ENCODE measurements at regions not wholly inside any gene's neighbourhood (a gene's known extent, or its start where the extent isn't known, plus 50 kb on each side); places are given as distances from the start of the nearest gene placed in this dataset.
"Not testable (repeated sequence)": the region's sequence is repeated elsewhere in the genome, so short reads cannot be mapped to it uniquely, and the experiment has no call there.

DNA sequence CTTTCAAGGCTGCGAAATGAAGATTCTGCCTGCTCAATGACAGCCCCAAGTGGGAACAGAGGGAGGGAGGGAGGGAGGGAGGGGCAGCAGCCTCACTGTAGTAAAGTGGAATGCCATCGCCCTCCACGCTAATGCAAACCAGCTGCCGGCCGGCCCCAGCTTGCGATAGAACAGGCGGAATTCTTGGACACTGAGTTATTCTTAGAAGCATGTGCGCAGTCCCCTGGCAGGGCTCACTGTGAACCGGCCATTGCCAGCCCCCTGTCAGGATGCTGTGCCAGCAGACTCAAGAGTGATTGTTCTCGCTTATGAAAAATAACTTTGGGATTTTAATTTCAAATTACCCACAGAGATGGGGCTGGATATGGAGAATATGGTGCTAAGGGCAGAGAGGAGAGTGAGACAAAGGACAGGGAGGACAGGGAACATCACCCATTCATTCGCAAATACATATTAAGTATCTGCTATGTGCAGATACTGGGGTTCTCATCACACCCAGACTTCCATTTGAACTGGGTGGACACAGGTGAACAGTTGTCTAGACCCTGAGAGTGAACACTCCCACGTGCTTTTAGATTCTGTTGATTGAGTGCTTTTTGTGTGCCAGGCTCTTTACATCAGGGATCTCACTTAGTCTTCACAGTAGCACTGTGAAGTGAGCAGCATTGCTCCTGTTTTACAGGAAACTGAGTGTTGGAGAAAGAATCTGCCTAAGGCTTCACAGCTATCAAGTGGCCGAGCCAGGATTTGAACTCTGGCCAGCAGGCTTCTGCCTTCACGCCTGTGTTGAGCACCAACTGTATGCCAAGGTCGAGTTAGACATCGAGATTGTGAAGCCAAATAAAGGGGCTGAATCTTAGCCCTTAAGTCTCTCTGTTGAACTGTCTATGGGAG is 192.9 kb downstream of the C12orf75 start:
- Histone ChIP-seq H3K27me3 (ENCODE audit: insufficient read depth, low read length) (no peaks in the 10 kb centered on the region), H3F3A (ENCODE audit: insufficient read depth, low read length) (no peaks in the 10 kb centered on the region), H3K36me3 (ENCODE audit: insufficient read depth, low read length) (no peaks in the 10 kb centered on the region), H3K27ac (ENCODE audit: low read depth, low read length, poor library complexity, severe bottlenecking) (no peak overlapping the region), H3K9me2 (ENCODE audit: low read depth, low read length) (no peaks in the 10 kb centered on the region), H4K20me1 (ENCODE audit: insufficient read depth, low read length) (no peaks in the 10 kb centered on the region), H3K9ac (ENCODE audit: low read length) (no peak overlapping the region), H3K79me2 (ENCODE audit: insufficient read depth, low read length) (no peaks in the 10 kb centered on the region), H3K9me3 (ENCODE audit: low read length) (no peaks in the 10 kb centered on the region), H2AFZ (ENCODE audit: low read length) (no peak overlapping the region), H3K4me2 (ENCODE audit: low read length) (no peak overlapping the region), H3K4me1 (ENCODE audit: insufficient read depth, low read length, severe bottlenecking) (no peaks in the 10 kb centered on the region), H3K4me3 (ENCODE audit: low read depth, low read length, poor library complexity, severe bottlenecking) (no peak overlapping the region)
- TF ChIP-seq, protein P1, sequence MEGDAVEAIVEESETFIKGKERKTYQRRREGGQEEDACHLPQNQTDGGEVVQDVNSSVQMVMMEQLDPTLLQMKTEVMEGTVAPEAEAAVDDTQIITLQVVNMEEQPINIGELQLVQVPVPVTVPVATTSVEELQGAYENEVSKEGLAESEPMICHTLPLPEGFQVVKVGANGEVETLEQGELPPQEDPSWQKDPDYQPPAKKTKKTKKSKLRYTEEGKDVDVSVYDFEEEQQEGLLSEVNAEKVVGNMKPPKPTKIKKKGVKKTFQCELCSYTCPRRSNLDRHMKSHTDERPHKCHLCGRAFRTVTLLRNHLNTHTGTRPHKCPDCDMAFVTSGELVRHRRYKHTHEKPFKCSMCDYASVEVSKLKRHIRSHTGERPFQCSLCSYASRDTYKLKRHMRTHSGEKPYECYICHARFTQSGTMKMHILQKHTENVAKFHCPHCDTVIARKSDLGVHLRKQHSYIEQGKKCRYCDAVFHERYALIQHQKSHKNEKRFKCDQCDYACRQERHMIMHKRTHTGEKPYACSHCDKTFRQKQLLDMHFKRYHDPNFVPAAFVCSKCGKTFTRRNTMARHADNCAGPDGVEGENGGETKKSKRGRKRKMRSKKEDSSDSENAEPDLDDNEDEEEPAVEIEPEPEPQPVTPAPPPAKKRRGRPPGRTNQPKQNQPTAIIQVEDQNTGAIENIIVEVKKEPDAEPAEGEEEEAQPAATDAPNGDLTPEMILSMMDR (IDR thresholded peaks at IDR 0.05; ENCODE audit: low read length) = no peak
- TF ChIP-seq EZH2 (IDR thresholded peaks at IDR 0.05; ENCODE audit: borderline replicate concordance, low read length) = no peak

DNA sequence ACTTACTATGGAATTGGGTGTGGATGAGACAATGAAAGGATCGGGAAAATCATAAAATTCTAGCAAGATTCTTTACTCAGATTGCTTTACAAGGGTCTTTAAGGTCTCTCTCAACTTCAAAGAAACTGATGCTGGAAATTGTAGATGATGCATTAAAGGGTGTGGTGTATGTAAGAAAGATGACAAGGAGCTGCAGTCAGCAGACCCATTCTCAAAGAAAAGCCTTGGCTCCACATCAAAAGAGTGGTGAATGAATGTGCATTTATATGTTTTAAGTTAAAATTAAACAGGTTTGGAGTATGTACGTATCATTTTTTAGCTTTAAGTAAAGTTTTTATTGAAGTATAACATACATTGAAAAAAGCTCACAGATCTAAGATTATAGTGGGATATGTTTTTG is 194.5 kb downstream of the C12orf75 start:
- Histone ChIP-seq H3K9ac (ENCODE audit: low read length) (no peak overlapping the region), H3K27me3 (ENCODE audit: insufficient read depth, low read length) (no peaks in the 10 kb centered on the region), H3K4me1 (ENCODE audit: insufficient read depth, low read length, severe bottlenecking) (no peaks in the 10 kb centered on the region), H3K4me2 (ENCODE audit: low read length) (no peak overlapping the region), H3K9me3 (ENCODE audit: low read length) (no peaks in the 10 kb centered on the region), H4K20me1 (ENCODE audit: insufficient read depth, low read length) (no peaks in the 10 kb centered on the region), H3K79me2 (ENCODE audit: insufficient read depth, low read length) (no peaks in the 10 kb centered on the region), H3K27ac (ENCODE audit: low read depth, low read length, poor library complexity, severe bottlenecking) (no peak overlapping the region), H3F3A (ENCODE audit: insufficient read depth, low read length) (no peaks in the 10 kb centered on the region), H2AFZ (ENCODE audit: low read length) (no peak overlapping the region), H3K36me3 (ENCODE audit: insufficient read depth, low read length) (no peaks in the 10 kb centered on the region), H3K9me2 (ENCODE audit: low read depth, low read length) (no peaks in the 10 kb centered on the region), H3K4me3 (ENCODE audit: low read depth, low read length, poor library complexity, severe bottlenecking) (no peak overlapping the region)
- TF ChIP-seq, protein P1 (IDR thresholded peaks at IDR 0.05; ENCODE audit: low read length) = no peak
- no peak for TF ChIP-seq EZH2 (IDR thresholded peaks at IDR 0.05; ENCODE audit: borderline replicate concordance, low read length)

DNA sequence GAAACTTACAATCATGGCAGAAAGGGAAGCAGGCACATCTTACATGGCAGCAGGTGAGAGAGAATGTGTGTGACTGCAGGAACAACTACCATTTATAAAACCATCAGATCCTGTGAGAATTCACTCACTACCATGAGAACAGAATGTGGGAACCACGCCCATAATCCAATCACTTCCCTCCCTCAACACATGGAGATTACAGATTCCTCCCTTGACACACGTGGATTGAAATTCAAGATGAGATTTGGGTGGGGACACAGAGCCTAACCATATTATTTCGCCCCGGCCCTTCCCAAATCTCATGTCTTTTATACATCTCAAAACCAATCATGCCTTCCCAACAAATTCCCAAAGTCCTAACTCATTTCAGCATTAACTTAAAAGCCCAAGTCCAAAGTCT is 203.6 kb downstream of the C12orf75 start:
- Histone ChIP-seq H3K4me1 (ENCODE audit: insufficient read depth, low read length, severe bottlenecking) (no peaks in the 10 kb centered on the region), H3K9me2 (ENCODE audit: low read depth, low read length) (no peaks in the 10 kb centered on the region), H3K36me3 (ENCODE audit: insufficient read depth, low read length) (no peaks in the 10 kb centered on the region), H3F3A (ENCODE audit: insufficient read depth, low read length) (no peaks in the 10 kb centered on the region), H3K4me2 (ENCODE audit: low read length) (no peak overlapping the region), H3K27ac (ENCODE audit: low read depth, low read length, poor library complexity, severe bottlenecking) (no peak overlapping the region), H3K4me3 (ENCODE audit: low read depth, low read length, poor library complexity, severe bottlenecking) (no peak overlapping the region), H3K79me2 (ENCODE audit: insufficient read depth, low read length) (no peaks in the 10 kb centered on the region), H2AFZ (ENCODE audit: low read length) (no peak overlapping the region), H3K9ac (ENCODE audit: low read length) (no peak overlapping the region), H3K27me3 (ENCODE audit: insufficient read depth, low read length) (no peaks in the 10 kb centered on the region), H4K20me1 (ENCODE audit: insufficient read depth, low read length) (no peaks in the 10 kb centered on the region), H3K9me3 (ENCODE audit: low read length) (no peaks in the 10 kb centered on the region)
- TF ChIP-seq, protein P1 (IDR thresholded peaks at IDR 0.05; ENCODE audit: low read length) = no peak
- no peak for TF ChIP-seq EZH2 (IDR thresholded peaks at IDR 0.05; ENCODE audit: borderline replicate concordance, low read length)

DNA sequence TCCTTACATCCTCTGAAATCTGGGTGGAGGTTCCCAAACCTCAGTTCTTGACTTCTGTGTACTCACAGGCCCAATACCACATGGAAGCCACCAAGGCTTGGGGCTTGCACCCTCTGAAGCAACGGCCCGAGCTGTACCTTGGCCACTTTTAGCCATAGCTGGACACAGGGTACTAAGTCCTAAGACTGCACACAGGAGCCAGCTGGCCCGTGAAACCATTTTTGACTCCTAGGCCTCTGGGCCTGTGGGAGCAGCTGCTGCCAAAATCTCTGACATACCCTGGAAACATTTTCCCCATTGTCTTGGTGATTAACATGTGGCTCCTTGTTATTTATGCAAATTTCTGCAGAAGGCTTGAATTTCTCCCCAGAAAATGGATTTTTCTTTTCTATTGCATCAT is 204.5 kb downstream of the C12orf75 start:
- H3K4me1 ChIP-seq (ENCODE audit: insufficient read depth, low read length, severe bottlenecking); H3K9ac ChIP-seq (ENCODE audit: low read length); H3K79me2 ChIP-seq (ENCODE audit: insufficient read depth, low read length); H3K4me3 ChIP-seq (ENCODE audit: low read depth, low read length, poor library complexity, severe bottlenecking); H3K36me3 ChIP-seq (ENCODE audit: insufficient read depth, low read length); H3K27me3 ChIP-seq (ENCODE audit: insufficient read depth, low read length); H4K20me1 ChIP-seq (ENCODE audit: insufficient read depth, low read length); H2AFZ ChIP-seq (ENCODE audit: low read length); H3F3A ChIP-seq (ENCODE audit: insufficient read depth, low read length); H3K4me2 ChIP-seq (ENCODE audit: low read length); H3K9me3 ChIP-seq (ENCODE audit: low read length); H3K9me2 ChIP-seq (ENCODE audit: low read depth, low read length); H3K27ac ChIP-seq (ENCODE audit: low read depth, low read length, poor library complexity, severe bottlenecking): not testable (repeated sequence)

Measured in OCI-LY1 (cell line).